Smooth muscle cell (in vitro differentiated cells): ENCODE measurements at regions not wholly inside any gene's neighbourhood (a gene's known extent, or its start where the extent isn't known, plus 50 kb on each side); places are given as distances from the start of the nearest gene placed in this dataset.

Experiments used
- DNase-seq: peaks from one replicate; lab custom pipeline; 2025; ENCODE audit not compliant: unreplicated experiment; lab: John Stamatoyannopoulos, UW
- H2AFZ ChIP-seq: fragments of 200-600 bp; sonication (generic); 2 replicates; pipeline ENCODE4 v1.6.0; 2016; ENCODE audit warnings: antibody characterized with exemption, low read depth, mild to moderate bottlenecking
- H3F3A ChIP-seq: fragments of 200-600 bp; sonication (generic); 2 replicates; pipeline ENCODE4 v1.6.0; 2017; ENCODE audit warnings: antibody characterized with exemption, low read depth
- H3K27ac ChIP-seq: fragments of 200-600 bp; sonication (generic); 2 replicates; pipeline ENCODE4 v1.5.1; 2016; ENCODE audit warnings: low read depth, mild to moderate bottlenecking
- H3K27me3 ChIP-seq: fragments of 200-600 bp; sonication (generic); 2 replicates; pipeline ENCODE4 v1.6.1; 2016; ENCODE audit warnings: low read depth, mild to moderate bottlenecking
- H3K36me3 ChIP-seq: fragments of 200-600 bp; sonication (generic); 2 replicates; pipeline ENCODE4 v1.5.1; 2016; ENCODE audit warnings: low read depth
- H3K4me1 ChIP-seq: fragments of 200-600 bp; sonication (generic); 2 replicates; pipeline ENCODE4 v1.5.1; 2016; ENCODE audit warnings: low read depth
- H3K4me2 ChIP-seq: fragments of 200-600 bp; sonication (generic); 2 replicates; pipeline ENCODE4 v1.6.0; 2016; ENCODE audit warnings: mild to moderate bottlenecking
- H3K4me3 ChIP-seq: fragments of 200-600 bp; sonication (generic); 2 replicates; pipeline ENCODE4 v1.5.1; 2016; ENCODE audit warnings: mild to moderate bottlenecking
- H3K79me2 ChIP-seq: fragments of 200-600 bp; sonication (generic); 2 replicates; pipeline ENCODE4 v1.6.0; 2016; ENCODE audit warnings: low read depth, mild to moderate bottlenecking
- H3K9ac ChIP-seq: fragments of 200-600 bp; sonication (generic); 2 replicates; pipeline ENCODE4 v1.6.0; 2016; ENCODE audit warnings: low read depth
- H3K9me3 ChIP-seq: fragments of 200-600 bp; sonication (generic); replicated peaks from 2 replicates; pipeline ENCODE4 v1.5.1; 2016; ENCODE audit warnings: low read depth
- H4K20me1 ChIP-seq: fragments of 200-600 bp; sonication (generic); 2 replicates; pipeline ENCODE4 v1.6.0; 2016; ENCODE audit warnings: low read depth
- CTCF ChIP-seq: fragments of 200-600 bp; sonication (generic); IDR thresholded peaks from 2 replicates; pipeline ENCODE4 v1.5.1; 2017; ENCODE audit warnings: borderline replicate concordance, mild to moderate bottlenecking, antibody characterized with exemption; ENCODE audit not compliant: insufficient read depth, poor library complexity, severe bottlenecking
- WGBS: methylation state at CpG from one replicate; pipeline ENCODE4 v1.1.7; 2016; ENCODE audit warnings: low lambda C conversion rate; 5-methylcytosine and 5-hydroxymethylcytosine counted together

- no peak for TF ChIP-seq CTCF
- Histone ChIP-seq H3K36me3 (no peaks in the 10 kb centered on the region), H3K9me3 (no peaks in the 10 kb centered on the region), H3K27ac (no peak overlapping the region), H3F3A (no peaks in the 10 kb centered on the region), H4K20me1 (no peaks in the 10 kb centered on the region), H3K79me2 (no peaks in the 10 kb centered on the region), H3K4me1 (no peaks in the 10 kb centered on the region), H3K9ac (no peak overlapping the region), H3K27me3 (no peaks in the 10 kb centered on the region), H2AFZ (no peak overlapping the region), H3K4me3 (no peak overlapping the region), H3K4me2 (no peak overlapping the region)
- 17% methylated on average over 1 of the region's 1 CpG for WGBS
- no peak for DNase-seq
Observed at GRCh38 chr9:78831726-78832125, 534.8 kb downstream of the PSAT1 start.

- H3K9ac ChIP-seq, result no peak overlapping the region
- no peak overlapping the region for H2AFZ ChIP-seq
- H3K4me1 ChIP-seq, result no peaks in the 10 kb centered on the region
- H3K27ac ChIP-seq, result no peak overlapping the region
- no peaks in the 10 kb centered on the region for H3F3A ChIP-seq
- H4K20me1 ChIP-seq, result no peaks in the 10 kb centered on the region
- DNase-seq, result no peak
- H3K79me2 ChIP-seq, result no peaks in the 10 kb centered on the region
- H3K27me3 ChIP-seq, result no peaks in the 10 kb centered on the region
- TF ChIP-seq CTCF, result no peak
- H3K36me3 ChIP-seq, result no peaks in the 10 kb centered on the region
- H3K4me2 ChIP-seq, result no peak overlapping the region
- no peak overlapping the region for H3K4me3 ChIP-seq
- 97% methylated on average over 5 of the region's 5 CpGs for WGBS
- H3K9me3 ChIP-seq, result no peaks in the 10 kb centered on the region
Observed at GRCh38 chr9:78835928-78836450, 539.1 kb downstream of the PSAT1 start.

GRCh38 chr9:78839252-78839651, 542.3 kb downstream of the PSAT1 start:
- no peak overlapping the region for H2AFZ ChIP-seq
- no peaks in the 10 kb centered on the region for H3K36me3 ChIP-seq
- no peak overlapping the region for H3K9ac ChIP-seq
- TF ChIP-seq CTCF, result no peak
- peaks cover 5% of the 10 kb centered on the region for H3K9me3 ChIP-seq
- H3K4me2 ChIP-seq, result no peak overlapping the region
- no peaks in the 10 kb centered on the region for H3K27me3 ChIP-seq
- WGBS, result 24% methylated on average over 2 of the region's 2 CpGs
- no peaks in the 10 kb centered on the region for H3K4me1 ChIP-seq
- no peaks in the 10 kb centered on the region for H3K79me2 ChIP-seq
- H3K4me3 ChIP-seq, result no peak overlapping the region
- no peak for DNase-seq
- no peaks in the 10 kb centered on the region for H4K20me1 ChIP-seq
- H3F3A ChIP-seq, result no peaks in the 10 kb centered on the region
- H3K27ac ChIP-seq, result no peak overlapping the region

- H3K9me3 ChIP-seq, result peaks cover 6% of the 10 kb centered on the region
- H4K20me1 ChIP-seq, result no peaks in the 10 kb centered on the region
- 78% methylated on average over 2 of the region's 2 CpGs for WGBS
- H3K4me2 ChIP-seq, result no peak overlapping the region
- H3K4me3 ChIP-seq, result no peak overlapping the region
- H2AFZ ChIP-seq, result no peak overlapping the region
- no peak overlapping the region for H3K27ac ChIP-seq
- H3K36me3 ChIP-seq, result no peaks in the 10 kb centered on the region
- no peaks in the 10 kb centered on the region for H3K79me2 ChIP-seq
- no peak for DNase-seq
- no peaks in the 10 kb centered on the region for H3F3A ChIP-seq
- TF ChIP-seq CTCF, result no peak
- no peaks in the 10 kb centered on the region for H3K27me3 ChIP-seq
- no peaks in the 10 kb centered on the region for H3K4me1 ChIP-seq
- no peak overlapping the region for H3K9ac ChIP-seq
Observed at GRCh38 chr9:78848061-78848460, 551.1 kb downstream of the PSAT1 start.
